22Rv1 (cell line): ENCODE measurements at regions not wholly inside any gene's neighbourhood (a gene's known extent, or its start where the extent isn't known, plus 50 kb on each side); places are given as distances from the start of the nearest gene placed in this dataset.
"Not testable (repeated sequence)": the region's sequence is repeated elsewhere in the genome, so short reads cannot be mapped to it uniquely, and the experiment has no call there.

Source experiments
- CTCF ChIP-seq: fragments of 450-650 bp; IDR thresholded peaks from 2 replicates; pipeline ENCODE4 v1.5.1; 2017; ENCODE audit warnings: mild to moderate bottlenecking
- ZFX ChIP-seq: fragments of 450-650 bp; IDR thresholded peaks from 2 replicates; pipeline ENCODE4 v1.6.1; 2017; ENCODE audit warnings: antibody characterized with exemption, borderline replicate concordance

DNA sequence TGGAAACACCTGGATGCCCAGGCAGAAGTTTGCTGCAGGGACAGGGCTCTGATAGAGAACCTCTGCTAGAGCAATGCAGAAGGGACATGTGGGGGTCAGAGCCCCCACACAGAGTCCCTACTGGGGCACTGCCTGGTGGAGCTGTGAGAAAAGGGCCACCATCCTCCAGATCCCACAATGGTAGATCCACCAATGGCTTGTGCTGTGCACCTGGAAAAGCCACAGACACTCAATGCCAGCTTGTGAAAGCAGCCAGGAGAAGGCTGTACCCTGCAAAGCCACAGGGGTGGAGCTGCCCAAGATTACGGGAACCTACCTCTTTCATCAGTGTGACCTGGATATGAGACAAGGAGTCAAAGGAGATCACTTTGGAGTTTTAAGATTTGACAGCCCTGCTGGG is 87.1 kb downstream of the BTBD3 start:
- TF ChIP-seq CTCF, ZFX: not testable (repeated sequence)
